Stomach (tissue), 4 donors: ENCODE measurements at regions not wholly inside any gene's neighbourhood (a gene's known extent, or its start where the extent isn't known, plus 50 kb on each side); places are given as distances from the start of the nearest gene placed in this dataset.

Source experiments
- CTCF ChIP-seq, 7 experiments: fragments of 450-650 bp in 4 of 7; fragments of 200-600 bp in 3 of 7; sonication (generic) in 3 of 7; IDR thresholded peaks; one replicate each; pipeline ENCODE4 v1.5.1; 2016 to 2019; ENCODE audit warnings: antibody characterized with exemption in 7 of 7, control low read depth in 2 of 7, mild to moderate bottlenecking in 1 of 7
- POLR2AphosphoS5 ChIP-seq, 3 donors: sonication (generic); formaldehyde crosslinking; IDR thresholded peaks; one replicate each; pipeline ENCODE4 v1.6.1; 2016; ENCODE audit warnings: antibody characterized with exemption in 3 of 3

GRCh38 chr6:114707081-114707620 is 364.3 kb upstream of the HS3ST5 start:
- TF ChIP-seq CTCF (IDR thresholded peaks at IDR 0.05) = no peak
- TF ChIP-seq POLR2AphosphoS5 (IDR thresholded peaks at IDR 0.05) = no peak
